ENCODE measurements at regions not wholly inside any gene's neighbourhood (a gene's known extent, or its start where the extent isn't known, plus 50 kb on each side); places are given as distances from the start of the nearest gene placed in this dataset.

GRCh38 chr4:136476753-136477152, 1055.5 kb downstream of the PCDH18 start:
- Histone ChIP-seq H3K4me1 (ENCODE audit: control insufficient read depth, insufficient read depth, low read length) (no peaks in the 10 kb centered on the region), H3K9ac (ENCODE audit: control insufficient read depth, insufficient read depth, low read length) (no peak overlapping the region), H3K79me2 (ENCODE audit: control insufficient read depth, insufficient read depth, low read length) (no peaks in the 10 kb centered on the region), H2AFZ (ENCODE audit: control insufficient read depth, low read depth, low read length) (no peak overlapping the region), H4K20me1 (ENCODE audit: control insufficient read depth, insufficient read depth) (no peaks in the 10 kb centered on the region), H3K9me3 (replicated peaks; ENCODE audit: control insufficient read depth, insufficient read depth, low read length) (no peaks in the 10 kb centered on the region), H3K27ac (ENCODE audit: control insufficient read depth, insufficient read depth) (no peak overlapping the region), H3K4me2 (ENCODE audit: control insufficient read depth, insufficient read depth) (no peak overlapping the region), H3K27me3 (replicated peaks in 1 of 2; ENCODE audit: control insufficient read depth in 2 of 2, insufficient read depth in 2 of 2, low read length in 1 of 2) (no peaks in the 10 kb centered on the region), H3K36me3 (ENCODE audit: control insufficient read depth in 2 of 2, insufficient read depth in 2 of 2, low read length in 1 of 2) (no peaks in the 10 kb centered on the region), H3K4me3 (no peak overlapping the region)
- ATAC-seq = no peak
- POLR2A ChIA-PET = no interaction called here
- no peak for TF ChIP-seq POU2F2 (IDR thresholded peaks at IDR 0.05; ENCODE audit: borderline replicate concordance, low read depth, low read length)
- TF ChIP-seq HDGF (IDR thresholded peaks at IDR 0.05) = no peak
- no peak for TF ChIP-seq BCL11A (IDR thresholded peaks at IDR 0.05; ENCODE audit: low read depth, low read length)
- TF ChIP-seq TARDBP (IDR thresholded peaks at IDR 0.05; ENCODE audit: borderline replicate concordance) = no peak
- no peak for TF ChIP-seq ATF2 (IDR thresholded peaks at IDR 0.05; ENCODE audit: low read length)
- TF ChIP-seq ELK1 (IDR thresholded peaks at IDR 0.05; ENCODE audit: low read depth, low read length) = no peak
- TF ChIP-seq SPI1 (IDR thresholded peaks at IDR 0.05; ENCODE audit: borderline replicate concordance, insufficient read depth, low read depth, low read length) = no peak
- no peak for TF ChIP-seq E4F1 (IDR thresholded peaks at IDR 0.05; ENCODE audit: borderline replicate concordance, partially characterized antibody)
- TF ChIP-seq ZNF622 (IDR thresholded peaks at IDR 0.05) = no peak
- TF ChIP-seq STAT1 (conservative IDR thresholded peaks at IDR 0.05) = no peak
- TF ChIP-seq BCLAF1 (IDR thresholded peaks at IDR 0.05) = no peak
- TF ChIP-seq DPF2 (IDR thresholded peaks at IDR 0.05) = no peak
- TF ChIP-seq RELA (IDR thresholded peaks at IDR 0.05; ENCODE audit: borderline replicate concordance, partially characterized antibody) = no peak
- no peak for TF ChIP-seq NR2C2 (IDR thresholded peaks at IDR 0.05; ENCODE audit: borderline replicate concordance, control insufficient read depth, insufficient read length, low read depth)
- TF ChIP-seq MEF2B (IDR thresholded peaks at IDR 0.05; ENCODE audit: partially characterized antibody, poor library complexity, severe bottlenecking) = no peak
- TF ChIP-seq HDAC2 (IDR thresholded peaks at IDR 0.05) = no peak
- TF ChIP-seq SREBF1 (IDR thresholded peaks at IDR 0.05; ENCODE audit: low read length) = no peak
- intact Hi-C loops (cut with micrococcal nuclease; ENCODE audit: unreplicated experiment) (no loop called here), in situ Hi-C loops (cut with MboI) (no loop called here)
- no TSS peak for BruUV-seq (replicated peaks)
- RAD21 ChIA-PET (ENCODE audit: unreplicated experiment) = no interaction called here
- DNase-seq (ENCODE audit: low read depth, low spot score) = no peak
- FAIRE-seq = no peak
- CTCF ChIA-PET = no interaction called here
- SMC1A ChIA-PET (ENCODE audit: uncharacterized antibody, unreplicated experiment) = interaction anchor here (0.7 to 1.7 kb wide), 3 partner anchors 9 to 192 kb away, joined by 3 to 4 read pairs (median 4); no protein-coding TSS in a partner anchor
- 0% methylated on average over 1 of the region's 1 CpG for WGBS (ENCODE audit: insufficient coverage, insufficient replicate concordance, low lambda C conversion rate, missing lambda C conversion rate)
